WTC11 (cell line): ENCODE measurements at regions not wholly inside any gene's neighbourhood (a gene's known extent, or its start where the extent isn't known, plus 50 kb on each side); places are given as distances from the start of the nearest gene placed in this dataset.
A peak's percentile ranks its signal among the peaks of the same experiment; 100 is the strongest.

ENCODE experiments used
- ATAC-seq: fragments of 200-7000 bp; cut with Tn5 transposase; 2 replicates; pipeline ENCODE4 v1.10.0; 2021; ENCODE audit warnings: mild to moderate bottlenecking, moderate library complexity
- CTCF ChIA-PET: fragments of 300-600 bp; sonication (Branson Sonifier 250); formaldehyde crosslinking; loops from one replicate; lab custom pipeline; 2021; ENCODE audit warnings: antibody characterized with exemption; lab: Charles Lee
- POLR2A ChIA-PET: fragments of 350-600 bp; sonication (Branson Sonifier 250); formaldehyde crosslinking; loops from one replicate; lab custom pipeline; 2021; ENCODE audit warnings: antibody characterized with exemption; lab: Charles Lee
- DNase-seq: peaks from one replicate; pipeline ENCODE4 v3.0.0; 2021; ENCODE audit warnings: low spot score
- H3K27ac Mint-ChIP-seq: 2 replicates; pipeline ENCODE4 v1.8.0; 2021; ENCODE audit warnings: mixed read lengths
- H3K27me3 Mint-ChIP-seq: 2 replicates; pipeline ENCODE4 v1.8.0; 2021; ENCODE audit warnings: low read depth, mild to moderate bottlenecking, moderate library complexity, mixed read lengths
- H3K36me3 Mint-ChIP-seq: 2 replicates; pipeline ENCODE4 v1.8.0; 2021; ENCODE audit warnings: mixed read lengths
- H3K4me1 Mint-ChIP-seq: 2 replicates; pipeline ENCODE4 v1.8.0; 2022; ENCODE audit warnings: mixed read lengths
- H3K4me3 Mint-ChIP-seq: 2 replicates; pipeline ENCODE4 v1.8.0; 2021; ENCODE audit warnings: mild to moderate bottlenecking, moderate library complexity, mixed read lengths
- H3K9me3 Mint-ChIP-seq: 2 replicates; pipeline ENCODE4 v1.8.0; 2021; ENCODE audit warnings: mixed read lengths
- CBFB ChIP-seq: sonication (generic); formaldehyde crosslinking; IDR thresholded peaks from 2 replicates; pipeline ENCODE4 v1.8.1; 2022; ENCODE audit warnings: mild to moderate bottlenecking, low read depth, missing genetic modification reagents
- ELF4 ChIP-seq: sonication (generic); formaldehyde crosslinking; IDR thresholded peaks from 2 replicates; pipeline ENCODE4 v1.8.1; 2022; ENCODE audit warnings: low read depth, mild to moderate bottlenecking, moderate library complexity, missing genetic modification reagents
- EMX1 ChIP-seq: fragments of 250-450 bp; sonication (Bioruptor Pico); IDR thresholded peaks from 2 replicates; pipeline ENCODE4 v1.8.0; 2021; ENCODE audit warnings: mild to moderate bottlenecking
- ESRRA ChIP-seq: sonication (generic); formaldehyde crosslinking; IDR thresholded peaks from 2 replicates; pipeline ENCODE4 v1.8.1; 2022; ENCODE audit warnings: mild to moderate bottlenecking, missing genetic modification reagents, borderline replicate concordance
- ETV6 ChIP-seq: sonication (generic); formaldehyde crosslinking; IDR thresholded peaks from 2 replicates; pipeline ENCODE4 v1.8.1; 2022; ENCODE audit warnings: mild to moderate bottlenecking, missing genetic modification reagents
- GRHL2 ChIP-seq: fragments of 250-450 bp; sonication (Bioruptor Pico); IDR thresholded peaks from 2 replicates; pipeline ENCODE4 v1.8.0; 2022; ENCODE audit warnings: mild to moderate bottlenecking, moderate library complexity; ENCODE audit not compliant: insufficient replicate concordance, severe bottlenecking
- PRRX2 ChIP-seq: fragments of 250-450 bp; sonication (Bioruptor Pico); IDR thresholded peaks from 2 replicates; pipeline ENCODE4 v1.8.0; 2021; ENCODE audit warnings: mild to moderate bottlenecking
- RELA ChIP-seq: sonication (generic); formaldehyde crosslinking; IDR thresholded peaks from 2 replicates; pipeline ENCODE4 v1.8.1; 2022; ENCODE audit warnings: missing genetic modification reagents, mild to moderate bottlenecking, borderline replicate concordance
- SP1 ChIP-seq: sonication (generic); formaldehyde crosslinking; conservative IDR thresholded peaks from 2 replicates; pipeline ENCODE4 v1.8.1; 2022; ENCODE audit warnings: missing genetic modification reagents
- TEAD1 ChIP-seq: sonication (generic); formaldehyde crosslinking; IDR thresholded peaks from 2 replicates; pipeline ENCODE4 v1.8.0; 2022; ENCODE audit warnings: mild to moderate bottlenecking, missing genetic modification reagents
- ZBTB21 ChIP-seq: sonication (generic); formaldehyde crosslinking; IDR thresholded peaks from 2 replicates; pipeline ENCODE4 v1.8.1; 2023; ENCODE audit warnings: mild to moderate bottlenecking, missing genetic modification reagents, borderline replicate concordance
- ZNF121 ChIP-seq: sonication (generic); formaldehyde crosslinking; IDR thresholded peaks from 2 replicates; pipeline ENCODE4 v1.8.0; 2023; ENCODE audit warnings: missing genetic modification reagents
- ZNF317 ChIP-seq: sonication (generic); formaldehyde crosslinking; IDR thresholded peaks from 2 replicates; pipeline ENCODE4 v1.8.1; 2023; ENCODE audit warnings: low read depth, mild to moderate bottlenecking, moderate library complexity, missing genetic modification reagents, borderline replicate concordance
- TF ChIP-seq, protein P1 (sequence below): sonication (generic); formaldehyde crosslinking; IDR thresholded peaks from 2 replicates; pipeline ENCODE4 v1.8.0; 2023; ENCODE audit warnings: mild to moderate bottlenecking, missing genetic modification reagents
- TF ChIP-seq, protein P2 (sequence below): fragments of 200-600 bp; IDR thresholded peaks from 2 replicates; pipeline ENCODE4 v1.8.0; 2022; ENCODE audit warnings: antibody characterized with exemption
- TF ChIP-seq, protein P3 (sequence below): sonication (generic); formaldehyde crosslinking; IDR thresholded peaks from 2 replicates; pipeline ENCODE4 v1.8.0; 2022; ENCODE audit warnings: mild to moderate bottlenecking, missing genetic modification reagents
- TF ChIP-seq, protein P4 (sequence below): sonication (generic); formaldehyde crosslinking; IDR thresholded peaks from 2 replicates; pipeline ENCODE4 v1.8.0; 2022; ENCODE audit warnings: mild to moderate bottlenecking, missing genetic modification reagents
- TF ChIP-seq, protein P5 (sequence below): sonication (generic); formaldehyde crosslinking; IDR thresholded peaks from 2 replicates; pipeline ENCODE4 v1.8.1; 2022; ENCODE audit warnings: low read depth, missing genetic modification reagents, borderline replicate concordance
- TF ChIP-seq, protein P6 (sequence below): sonication (generic); formaldehyde crosslinking; IDR thresholded peaks from 2 replicates; pipeline ENCODE4 v1.8.1; 2022; ENCODE audit warnings: low read depth, mild to moderate bottlenecking, moderate library complexity, missing genetic modification reagents, borderline replicate concordance
- TF ChIP-seq, protein P7 (sequence below): fragments of 250-450 bp; sonication (Bioruptor Pico); IDR thresholded peaks from 2 replicates; pipeline ENCODE4 v1.9.0; 2021; ENCODE audit warnings: mild to moderate bottlenecking

DNA sequence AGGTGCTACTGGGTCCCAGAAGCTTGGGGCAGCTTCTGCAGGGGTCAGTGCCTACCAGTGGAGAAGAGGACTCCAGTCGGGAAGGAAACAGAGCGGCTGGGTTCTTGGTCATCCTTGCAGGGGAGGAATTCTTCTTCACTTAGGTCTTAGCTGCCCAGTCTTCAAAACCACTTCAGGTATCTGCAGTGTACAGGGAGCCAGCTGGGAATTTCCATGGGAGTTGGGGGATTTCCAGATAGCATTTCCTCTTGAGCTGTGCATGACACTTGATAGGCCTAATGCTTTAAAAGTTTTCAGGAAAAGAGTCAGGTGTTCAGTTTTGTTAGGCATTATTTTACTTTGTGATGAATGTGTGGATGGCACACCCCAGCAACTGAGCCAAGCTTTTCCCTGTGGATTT, 58.1 kb upstream of the ENPP6 start:
- Mint-ChIP-seq H3K36me3 (peaks cover 28% of the 10 kb centered on the region), H3K9me3 (peaks cover 42% of the 10 kb centered on the region), H3K4me1 (peaks cover 7% of the 10 kb centered on the region), H3K27me3 (no peaks in the 10 kb centered on the region; the same call in 1 of the 2 replicates), H3K27ac (no peak overlapping the region), H3K4me3 (no peak overlapping the region)
- DNase-seq: no peak
- ChIA-PET POLR2A (no interaction called here), CTCF (no interaction called here)
- no peak for ATAC-seq
- TF ChIP-seq PRRX2 (CRISPR knock-in tag) (no peak), ZBTB21 (no peak), ZNF317 (CRISPR knock-in tag) (no peak), ZNF121 (CRISPR knock-in tag) (no peak), GRHL2 (CRISPR knock-in tag) (no peak), CBFB (CRISPR knock-in tag) (no peak), ETV6 (CRISPR knock-in tag) (no peak)
- TF ChIP-seq, protein P1, sequence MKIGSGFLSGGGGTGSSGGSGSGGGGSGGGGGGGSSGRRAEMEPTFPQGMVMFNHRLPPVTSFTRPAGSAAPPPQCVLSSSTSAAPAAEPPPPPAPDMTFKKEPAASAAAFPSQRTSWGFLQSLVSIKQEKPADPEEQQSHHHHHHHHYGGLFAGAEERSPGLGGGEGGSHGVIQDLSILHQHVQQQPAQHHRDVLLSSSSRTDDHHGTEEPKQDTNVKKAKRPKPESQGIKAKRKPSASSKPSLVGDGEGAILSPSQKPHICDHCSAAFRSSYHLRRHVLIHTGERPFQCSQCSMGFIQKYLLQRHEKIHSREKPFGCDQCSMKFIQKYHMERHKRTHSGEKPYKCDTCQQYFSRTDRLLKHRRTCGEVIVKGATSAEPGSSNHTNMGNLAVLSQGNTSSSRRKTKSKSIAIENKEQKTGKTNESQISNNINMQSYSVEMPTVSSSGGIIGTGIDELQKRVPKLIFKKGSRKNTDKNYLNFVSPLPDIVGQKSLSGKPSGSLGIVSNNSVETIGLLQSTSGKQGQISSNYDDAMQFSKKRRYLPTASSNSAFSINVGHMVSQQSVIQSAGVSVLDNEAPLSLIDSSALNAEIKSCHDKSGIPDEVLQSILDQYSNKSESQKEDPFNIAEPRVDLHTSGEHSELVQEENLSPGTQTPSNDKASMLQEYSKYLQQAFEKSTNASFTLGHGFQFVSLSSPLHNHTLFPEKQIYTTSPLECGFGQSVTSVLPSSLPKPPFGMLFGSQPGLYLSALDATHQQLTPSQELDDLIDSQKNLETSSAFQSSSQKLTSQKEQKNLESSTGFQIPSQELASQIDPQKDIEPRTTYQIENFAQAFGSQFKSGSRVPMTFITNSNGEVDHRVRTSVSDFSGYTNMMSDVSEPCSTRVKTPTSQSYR (CRISPR knock-in tag): no peak
- TF ChIP-seq, protein P2, sequence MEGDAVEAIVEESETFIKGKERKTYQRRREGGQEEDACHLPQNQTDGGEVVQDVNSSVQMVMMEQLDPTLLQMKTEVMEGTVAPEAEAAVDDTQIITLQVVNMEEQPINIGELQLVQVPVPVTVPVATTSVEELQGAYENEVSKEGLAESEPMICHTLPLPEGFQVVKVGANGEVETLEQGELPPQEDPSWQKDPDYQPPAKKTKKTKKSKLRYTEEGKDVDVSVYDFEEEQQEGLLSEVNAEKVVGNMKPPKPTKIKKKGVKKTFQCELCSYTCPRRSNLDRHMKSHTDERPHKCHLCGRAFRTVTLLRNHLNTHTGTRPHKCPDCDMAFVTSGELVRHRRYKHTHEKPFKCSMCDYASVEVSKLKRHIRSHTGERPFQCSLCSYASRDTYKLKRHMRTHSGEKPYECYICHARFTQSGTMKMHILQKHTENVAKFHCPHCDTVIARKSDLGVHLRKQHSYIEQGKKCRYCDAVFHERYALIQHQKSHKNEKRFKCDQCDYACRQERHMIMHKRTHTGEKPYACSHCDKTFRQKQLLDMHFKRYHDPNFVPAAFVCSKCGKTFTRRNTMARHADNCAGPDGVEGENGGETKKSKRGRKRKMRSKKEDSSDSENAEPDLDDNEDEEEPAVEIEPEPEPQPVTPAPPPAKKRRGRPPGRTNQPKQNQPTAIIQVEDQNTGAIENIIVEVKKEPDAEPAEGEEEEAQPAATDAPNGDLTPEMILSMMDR: no peak

DNA sequence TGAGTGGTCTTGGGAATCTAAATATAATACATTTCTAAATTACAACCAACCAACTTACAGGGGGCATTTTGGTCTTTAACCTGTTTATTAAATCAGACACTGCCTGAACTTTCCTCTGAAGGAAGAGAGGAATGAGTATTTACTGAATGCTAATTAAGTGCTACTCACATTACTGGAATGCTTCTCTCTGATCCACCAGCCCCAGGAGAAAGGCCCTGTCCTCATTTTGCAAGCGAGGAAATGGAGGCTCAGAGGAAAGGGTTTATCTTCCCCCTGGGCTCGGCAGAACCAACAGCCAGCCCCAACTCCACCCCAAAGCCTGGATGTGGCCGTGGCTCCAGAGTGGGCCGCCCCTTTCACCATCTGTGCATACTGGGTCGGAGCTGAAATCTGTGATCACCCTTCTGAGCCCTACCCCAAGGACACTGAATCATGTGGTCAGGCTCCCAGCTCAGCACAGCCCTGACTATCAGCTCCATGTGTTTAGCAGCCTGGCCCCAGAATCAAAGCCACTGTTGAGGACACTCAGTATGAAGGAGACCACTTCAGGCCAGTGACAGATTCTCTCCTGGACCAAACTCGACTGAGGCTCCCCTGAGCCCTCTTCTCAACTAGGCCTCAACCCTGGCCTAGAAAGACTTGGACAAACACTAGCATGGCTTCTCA, 56.7 kb upstream of the ENPP6 start:
- peak; percentile 32 for ATAC-seq
- Mint-ChIP-seq H3K4me1 (peaks cover 7% of the 10 kb centered on the region), H3K4me3 (no peak overlapping the region), H3K27ac (no peak overlapping the region), H3K36me3 (peaks cover 38% of the 10 kb centered on the region), H3K9me3 (peaks cover 48% of the 10 kb centered on the region), H3K27me3 (no peaks in the 10 kb centered on the region; the same call in 1 of the 2 replicates)
- TF ChIP-seq ZBTB21 (no peak), ESRRA (CRISPR knock-in tag) (no peak), ELF4 (CRISPR knock-in tag) (no peak), TEAD1 (CRISPR knock-in tag) (no peak), GRHL2 (CRISPR knock-in tag) (no peak), SP1 (CRISPR knock-in tag) (no peak), RELA (CRISPR knock-in tag) (no peak), EMX1 (CRISPR knock-in tag) (no peak)
- TF ChIP-seq, protein P3, sequence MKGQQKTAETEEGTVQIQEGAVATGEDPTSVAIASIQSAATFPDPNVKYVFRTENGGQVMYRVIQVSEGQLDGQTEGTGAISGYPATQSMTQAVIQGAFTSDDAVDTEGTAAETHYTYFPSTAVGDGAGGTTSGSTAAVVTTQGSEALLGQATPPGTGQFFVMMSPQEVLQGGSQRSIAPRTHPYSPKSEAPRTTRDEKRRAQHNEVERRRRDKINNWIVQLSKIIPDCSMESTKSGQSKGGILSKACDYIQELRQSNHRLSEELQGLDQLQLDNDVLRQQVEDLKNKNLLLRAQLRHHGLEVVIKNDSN (CRISPR knock-in tag): no peak
- TF ChIP-seq, protein P4, sequence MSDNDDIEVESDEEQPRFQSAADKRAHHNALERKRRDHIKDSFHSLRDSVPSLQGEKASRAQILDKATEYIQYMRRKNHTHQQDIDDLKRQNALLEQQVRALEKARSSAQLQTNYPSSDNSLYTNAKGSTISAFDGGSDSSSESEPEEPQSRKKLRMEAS (CRISPR knock-in tag): no peak
- TF ChIP-seq, protein P5, sequence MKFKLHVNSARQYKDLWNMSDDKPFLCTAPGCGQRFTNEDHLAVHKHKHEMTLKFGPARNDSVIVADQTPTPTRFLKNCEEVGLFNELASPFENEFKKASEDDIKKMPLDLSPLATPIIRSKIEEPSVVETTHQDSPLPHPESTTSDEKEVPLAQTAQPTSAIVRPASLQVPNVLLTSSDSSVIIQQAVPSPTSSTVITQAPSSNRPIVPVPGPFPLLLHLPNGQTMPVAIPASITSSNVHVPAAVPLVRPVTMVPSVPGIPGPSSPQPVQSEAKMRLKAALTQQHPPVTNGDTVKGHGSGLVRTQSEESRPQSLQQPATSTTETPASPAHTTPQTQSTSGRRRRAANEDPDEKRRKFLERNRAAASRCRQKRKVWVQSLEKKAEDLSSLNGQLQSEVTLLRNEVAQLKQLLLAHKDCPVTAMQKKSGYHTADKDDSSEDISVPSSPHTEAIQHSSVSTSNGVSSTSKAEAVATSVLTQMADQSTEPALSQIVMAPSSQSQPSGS (CRISPR knock-in tag): no peak
- TF ChIP-seq, protein P6, sequence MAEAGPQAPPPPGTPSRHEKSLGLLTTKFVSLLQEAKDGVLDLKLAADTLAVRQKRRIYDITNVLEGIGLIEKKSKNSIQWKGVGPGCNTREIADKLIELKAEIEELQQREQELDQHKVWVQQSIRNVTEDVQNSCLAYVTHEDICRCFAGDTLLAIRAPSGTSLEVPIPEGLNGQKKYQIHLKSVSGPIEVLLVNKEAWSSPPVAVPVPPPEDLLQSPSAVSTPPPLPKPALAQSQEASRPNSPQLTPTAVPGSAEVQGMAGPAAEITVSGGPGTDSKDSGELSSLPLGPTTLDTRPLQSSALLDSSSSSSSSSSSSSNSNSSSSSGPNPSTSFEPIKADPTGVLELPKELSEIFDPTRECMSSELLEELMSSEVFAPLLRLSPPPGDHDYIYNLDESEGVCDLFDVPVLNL (CRISPR knock-in tag): no peak
- TF ChIP-seq, protein P7, sequence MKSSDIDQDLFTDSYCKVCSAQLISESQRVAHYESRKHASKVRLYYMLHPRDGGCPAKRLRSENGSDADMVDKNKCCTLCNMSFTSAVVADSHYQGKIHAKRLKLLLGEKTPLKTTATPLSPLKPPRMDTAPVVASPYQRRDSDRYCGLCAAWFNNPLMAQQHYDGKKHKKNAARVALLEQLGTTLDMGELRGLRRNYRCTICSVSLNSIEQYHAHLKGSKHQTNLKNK (CRISPR knock-in tag): no peak
- DNase-seq: no peak
- POLR2A ChIA-PET: no interaction called here
- CTCF ChIA-PET: interaction anchor here (0.6 to 2.8 kb wide), 2 partner anchors 11 to 13 kb away, joined by 3 to 14 read pairs; no protein-coding TSS in a partner anchor
